ENCODE measurements at regions not wholly inside any gene's neighbourhood (a gene's known extent, or its start where the extent isn't known, plus 50 kb on each side); places are given as distances from the start of the nearest gene placed in this dataset.

DNA sequence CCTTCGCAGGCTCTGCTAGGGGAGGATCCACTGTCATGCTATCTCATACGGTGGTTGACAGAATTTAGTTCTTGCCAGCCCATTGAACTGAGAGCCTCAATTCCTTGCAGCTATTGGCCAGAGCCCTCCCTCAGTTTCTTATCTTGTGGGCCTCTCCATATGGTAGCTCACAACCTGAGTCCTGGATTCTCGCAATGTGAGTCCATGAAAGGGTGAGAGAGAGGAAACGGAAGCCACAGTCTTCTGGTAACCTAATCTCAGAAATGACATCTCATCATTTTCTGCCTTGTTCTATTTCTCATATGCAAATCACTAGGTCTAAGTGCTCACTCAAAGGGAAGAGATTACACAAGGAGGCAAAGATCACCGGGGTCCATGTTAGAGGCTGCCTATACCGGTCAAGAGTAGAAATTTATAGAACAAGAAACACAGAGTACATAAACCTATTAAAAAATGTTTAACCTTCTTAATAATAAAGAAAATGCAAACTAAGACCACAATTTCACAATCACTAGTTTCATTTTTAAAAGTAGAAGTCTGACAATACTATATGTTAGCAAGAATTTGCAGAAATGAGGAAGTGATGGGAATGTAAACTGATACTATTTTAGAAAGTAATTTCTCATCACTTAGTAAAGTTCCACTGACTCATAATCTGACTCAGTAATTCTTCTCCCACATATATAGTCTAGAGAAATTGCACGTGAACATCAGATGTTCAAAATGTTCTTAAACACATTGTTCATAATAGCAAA is 378.4 kb upstream of the AGTR1 start:
- TF ChIP-seq, protein P1, sequence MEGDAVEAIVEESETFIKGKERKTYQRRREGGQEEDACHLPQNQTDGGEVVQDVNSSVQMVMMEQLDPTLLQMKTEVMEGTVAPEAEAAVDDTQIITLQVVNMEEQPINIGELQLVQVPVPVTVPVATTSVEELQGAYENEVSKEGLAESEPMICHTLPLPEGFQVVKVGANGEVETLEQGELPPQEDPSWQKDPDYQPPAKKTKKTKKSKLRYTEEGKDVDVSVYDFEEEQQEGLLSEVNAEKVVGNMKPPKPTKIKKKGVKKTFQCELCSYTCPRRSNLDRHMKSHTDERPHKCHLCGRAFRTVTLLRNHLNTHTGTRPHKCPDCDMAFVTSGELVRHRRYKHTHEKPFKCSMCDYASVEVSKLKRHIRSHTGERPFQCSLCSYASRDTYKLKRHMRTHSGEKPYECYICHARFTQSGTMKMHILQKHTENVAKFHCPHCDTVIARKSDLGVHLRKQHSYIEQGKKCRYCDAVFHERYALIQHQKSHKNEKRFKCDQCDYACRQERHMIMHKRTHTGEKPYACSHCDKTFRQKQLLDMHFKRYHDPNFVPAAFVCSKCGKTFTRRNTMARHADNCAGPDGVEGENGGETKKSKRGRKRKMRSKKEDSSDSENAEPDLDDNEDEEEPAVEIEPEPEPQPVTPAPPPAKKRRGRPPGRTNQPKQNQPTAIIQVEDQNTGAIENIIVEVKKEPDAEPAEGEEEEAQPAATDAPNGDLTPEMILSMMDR (conservative IDR thresholded peaks at IDR 0.05; ENCODE audit: low read depth, low read length), result no peak
- no peak for TF ChIP-seq EZH2 (IDR thresholded peaks at IDR 0.05; ENCODE audit: borderline replicate concordance, low read depth, low read length, poor library complexity, severe bottlenecking)

All from A673 (cell line).